ENCODE measurements at regions not wholly inside any gene's neighbourhood (a gene's known extent, or its start where the extent isn't known, plus 50 kb on each side); places are given as distances from the start of the nearest gene placed in this dataset.

DNA sequence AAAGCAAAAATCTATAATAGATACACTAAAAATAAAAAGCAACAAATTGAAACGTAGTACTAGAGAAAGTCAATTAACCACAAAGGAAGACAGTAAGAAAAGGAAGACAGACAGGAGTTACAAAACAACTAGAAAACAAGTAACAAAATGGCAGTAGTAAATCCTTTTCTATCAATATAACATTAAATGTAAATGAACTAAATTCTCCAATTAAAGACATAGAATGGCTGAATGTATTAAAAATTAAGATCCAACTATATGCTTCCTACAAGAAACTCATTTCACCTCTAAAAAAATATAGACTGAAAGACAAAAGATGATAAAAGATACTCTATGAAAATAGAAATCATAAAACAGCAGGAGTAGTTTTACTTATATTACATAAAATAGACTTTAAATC, 79.1 kb downstream of the CTH start:
- H3K9me3 ChIP-seq (replicated peaks in 1 of 3), result no peaks in the 10 kb centered on the region
- no peak overlapping the region for H3K4me3 ChIP-seq
- no peak for TF ChIP-seq POLR2A (IDR thresholded peaks at IDR 0.05)
- TF ChIP-seq, protein P1, sequence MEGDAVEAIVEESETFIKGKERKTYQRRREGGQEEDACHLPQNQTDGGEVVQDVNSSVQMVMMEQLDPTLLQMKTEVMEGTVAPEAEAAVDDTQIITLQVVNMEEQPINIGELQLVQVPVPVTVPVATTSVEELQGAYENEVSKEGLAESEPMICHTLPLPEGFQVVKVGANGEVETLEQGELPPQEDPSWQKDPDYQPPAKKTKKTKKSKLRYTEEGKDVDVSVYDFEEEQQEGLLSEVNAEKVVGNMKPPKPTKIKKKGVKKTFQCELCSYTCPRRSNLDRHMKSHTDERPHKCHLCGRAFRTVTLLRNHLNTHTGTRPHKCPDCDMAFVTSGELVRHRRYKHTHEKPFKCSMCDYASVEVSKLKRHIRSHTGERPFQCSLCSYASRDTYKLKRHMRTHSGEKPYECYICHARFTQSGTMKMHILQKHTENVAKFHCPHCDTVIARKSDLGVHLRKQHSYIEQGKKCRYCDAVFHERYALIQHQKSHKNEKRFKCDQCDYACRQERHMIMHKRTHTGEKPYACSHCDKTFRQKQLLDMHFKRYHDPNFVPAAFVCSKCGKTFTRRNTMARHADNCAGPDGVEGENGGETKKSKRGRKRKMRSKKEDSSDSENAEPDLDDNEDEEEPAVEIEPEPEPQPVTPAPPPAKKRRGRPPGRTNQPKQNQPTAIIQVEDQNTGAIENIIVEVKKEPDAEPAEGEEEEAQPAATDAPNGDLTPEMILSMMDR (IDR thresholded peaks at IDR 0.05), result no peak
- no peak overlapping the region for H3K27ac ChIP-seq
- 80 to 94% (median 86%) methylated on average over 1 of the region's 1 CpG for WGBS, 4 donors
- peaks cover 0 to 3% of the 10 kb centered on the region in 2 donors for H3K4me1 ChIP-seq (replicated peaks in 1 of 2)
- H3K36me3 ChIP-seq (replicated peaks in 1 of 2), result no peaks in the 10 kb centered on the region
- no peaks in the 10 kb centered on the region for H3K27me3 ChIP-seq
- intact Hi-C loops (cut with DNase I), result no loop called here
- no peak for DNase-seq

DNA sequence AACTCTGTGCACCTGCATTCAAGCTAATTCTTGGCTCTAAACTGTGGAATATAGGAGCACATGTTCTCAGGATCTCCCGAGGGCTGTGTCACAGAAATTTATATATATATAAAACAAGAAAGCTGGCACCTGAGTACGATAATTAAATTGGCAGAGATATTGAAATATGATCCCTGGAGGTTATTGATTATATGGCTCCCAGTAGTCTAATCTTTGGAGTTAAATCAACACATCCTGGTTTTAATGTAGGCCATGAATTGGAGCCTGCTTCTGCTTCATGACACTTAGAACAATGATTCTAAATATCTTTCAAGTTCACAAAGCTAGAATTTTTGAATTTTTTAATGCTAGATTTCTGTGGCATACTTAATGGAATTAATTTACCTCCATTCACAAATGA, 84.3 kb downstream of the CTH start:
- DNase-seq, result no peak
- 76 to 84% (median 79%) methylated on average over 2 of the region's 2 CpGs for WGBS, 4 donors
- Histone ChIP-seq H3K9me3 (replicated peaks in 1 of 3) (no peaks in the 10 kb centered on the region), H3K36me3 (replicated peaks in 1 of 2) (no peaks in the 10 kb centered on the region), H3K4me1 (replicated peaks in 1 of 2) (no peaks in the 10 kb centered on the region), H3K27ac (no peak overlapping the region), H3K4me3 (no peak overlapping the region), H3K27me3 (no peaks in the 10 kb centered on the region)
- TF ChIP-seq POLR2A (IDR thresholded peaks at IDR 0.05), result no peak
- TF ChIP-seq, protein P1 (IDR thresholded peaks at IDR 0.05), result no peak
- intact Hi-C loops (cut with DNase I), result no loop called here

DNA sequence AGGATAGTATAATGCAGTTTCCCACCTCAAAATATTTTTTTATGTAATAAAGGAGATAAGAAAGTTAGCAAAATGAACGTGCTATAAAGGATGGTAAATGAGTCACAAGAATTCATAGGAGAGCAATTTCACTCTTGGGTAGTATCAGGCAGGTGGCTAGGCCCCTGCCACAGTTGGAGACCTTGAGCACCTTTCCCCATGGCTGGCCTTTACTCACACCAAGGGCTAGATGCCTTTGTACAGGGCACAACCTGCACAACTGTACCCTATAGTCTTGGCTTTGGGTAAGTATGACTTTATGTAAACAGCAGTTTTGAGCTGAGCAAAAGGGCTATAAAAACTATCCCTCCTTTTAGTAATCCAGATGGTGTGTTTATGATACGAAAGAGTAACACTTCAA, 85.1 kb downstream of the CTH start:
- H3K27ac ChIP-seq, result no peak overlapping the region
- H3K4me3 ChIP-seq, result no peak overlapping the region
- H3K4me1 ChIP-seq (replicated peaks in 1 of 2), result no peaks in the 10 kb centered on the region
- no peaks in the 10 kb centered on the region for H3K27me3 ChIP-seq
- no peaks in the 10 kb centered on the region for H3K9me3 ChIP-seq (replicated peaks in 1 of 3)
- TF ChIP-seq POLR2A (IDR thresholded peaks at IDR 0.05), result no peak
- TF ChIP-seq, protein P1 (IDR thresholded peaks at IDR 0.05), result no peak
- DNase-seq, result no peak
- intact Hi-C loops (cut with DNase I), result no loop called here
- H3K36me3 ChIP-seq (replicated peaks in 1 of 2), result no peaks in the 10 kb centered on the region
- 72 to 92% (median 78%) methylated on average over 2 of the region's 2 CpGs for WGBS, 4 donors

DNA sequence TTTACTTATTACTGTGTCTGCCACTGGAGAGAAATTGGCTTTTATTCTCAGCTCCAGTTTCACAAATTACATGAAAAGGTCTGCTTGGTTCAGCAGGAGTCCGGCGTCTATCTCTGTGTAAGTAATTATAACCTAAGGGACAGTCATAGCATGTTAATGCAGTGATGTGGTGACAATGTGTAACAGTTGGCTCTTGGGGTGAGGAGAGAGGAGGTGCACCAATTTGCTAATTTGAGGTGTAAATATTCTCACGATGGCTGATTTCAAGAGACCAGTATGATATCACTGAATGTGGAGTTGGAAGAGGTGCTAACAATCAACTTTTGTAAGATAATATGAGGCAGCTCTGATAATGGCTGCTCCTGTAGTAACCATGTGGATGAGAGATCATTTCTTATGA, 86.1 kb downstream of the CTH start:
- no peak for DNase-seq
- intact Hi-C loops (cut with DNase I), result no loop called here
- 49 to 76% (median 65%) methylated on average over 3 of the region's 3 CpGs for WGBS, 4 donors

More for the DNA sequence above, 86.1 kb downstream of the CTH start:
- TF ChIP-seq, protein P1 (IDR thresholded peaks at IDR 0.05), result no peak
- no peak for TF ChIP-seq POLR2A (IDR thresholded peaks at IDR 0.05)
- H3K9me3 ChIP-seq (replicated peaks in 1 of 3), result no peaks in the 10 kb centered on the region
- no peak overlapping the region for H3K27ac ChIP-seq
- no peak overlapping the region for H3K4me3 ChIP-seq
- no peaks in the 10 kb centered on the region for H3K4me1 ChIP-seq (replicated peaks in 1 of 2)
- H3K36me3 ChIP-seq (replicated peaks in 1 of 2), result no peaks in the 10 kb centered on the region
- H3K27me3 ChIP-seq, result no peaks in the 10 kb centered on the region

Measured in adrenal gland (tissue), 9 donors.